Common myeloid progenitor, CD34-positive (primary cell): ENCODE measurements at regions not wholly inside any gene's neighbourhood (a gene's known extent, or its start where the extent isn't known, plus 50 kb on each side); places are given as distances from the start of the nearest gene placed in this dataset.
"Not testable (repeated sequence)": the region's sequence is repeated elsewhere in the genome, so short reads cannot be mapped to it uniquely, and the experiment has no call there.

Experiments
- CTCF ChIA-PET: fragments of 350-600 bp; sonication (Branson Sonifier 250); formaldehyde crosslinking; loops from one replicate; lab custom pipeline; 2021; ENCODE audit warnings: antibody characterized with exemption; lab: Charles Lee
- POLR2A ChIA-PET: fragments of 350-600 bp; sonication (Branson Sonifier 250); formaldehyde crosslinking; loops from one replicate; lab custom pipeline; 2021; ENCODE audit warnings: antibody characterized with exemption; lab: Charles Lee
- DNase-seq, 3 donors: peaks; one replicate each; pipeline versions ENCODE4 v3.0.0 to v3.0.0-alpha.2; 2013
- H3K27ac ChIP-seq, 2 experiments: 1 replicate in 1 of 2; 2 replicates in 1 of 2; pipeline ENCODE4 v1.7.0; 2013; ENCODE audit warnings: inconsistent platforms in 2 of 2, low read length in 2 of 2, mild to moderate bottlenecking in 2 of 2, low read depth in 1 of 2, moderate library complexity in 1 of 2; ENCODE audit not compliant: severe bottlenecking in 2 of 2, insufficient read depth in 1 of 2, poor library complexity in 1 of 2
- H3K27me3 ChIP-seq, 5 experiments: replicated peaks in 2 of 5; 1 replicate in 3 of 5; 2 replicates in 2 of 5; pipeline versions ENCODE4 v1.6.1 to v1.7.0; 2013; ENCODE audit warnings: low read length in 4 of 5, mild to moderate bottlenecking in 2 of 5, moderate library complexity in 2 of 5, inconsistent platforms in 1 of 5; ENCODE audit not compliant: insufficient read depth in 5 of 5, control insufficient read depth in 4 of 5
- H3K36me3 ChIP-seq, 4 experiments: 1 replicate in 2 of 4; 2 replicates in 2 of 4; pipeline versions ENCODE4 v1.6.1 to v1.7.0; 2013; ENCODE audit warnings: low read length in 3 of 4, control low read depth in 1 of 4, mild to moderate bottlenecking in 1 of 4; ENCODE audit not compliant: control insufficient read depth in 4 of 4, insufficient read depth in 4 of 4
- H3K4me1 ChIP-seq, 4 experiments: 1 replicate in 3 of 4; 2 replicates in 1 of 4; pipeline versions ENCODE4 v1.6.1 to v1.7.1; 2013; ENCODE audit warnings: low read length in 3 of 4, mild to moderate bottlenecking in 3 of 4, control low read depth in 1 of 4, inconsistent platforms in 1 of 4, moderate library complexity in 1 of 4; ENCODE audit not compliant: control insufficient read depth in 4 of 4, insufficient read depth in 4 of 4; ENCODE audit errors: control extremely low read depth in 1 of 4
- H3K4me3 ChIP-seq, 7 experiments: 1 replicate in 4 of 7; 2 replicates in 3 of 7; pipeline versions ENCODE4 v1.5.1 to v1.7.0; 2013; ENCODE audit warnings: mild to moderate bottlenecking in 7 of 7, low read length in 6 of 7, moderate library complexity in 6 of 7, inconsistent platforms in 2 of 7, low read depth in 2 of 7, control low read depth in 1 of 7; ENCODE audit not compliant: insufficient read depth in 4 of 7, control insufficient read depth in 1 of 7; ENCODE audit errors: extremely low read depth in 1 of 7
- H3K9me3 ChIP-seq, 5 experiments: 1 replicate in 4 of 5; 2 replicates in 1 of 5; pipeline versions ENCODE4 v1.6.1 to v1.7.1; 2013; ENCODE audit warnings: low read length in 4 of 5, mild to moderate bottlenecking in 2 of 5, inconsistent platforms in 1 of 5, low read depth in 1 of 5, moderate library complexity in 1 of 5; ENCODE audit not compliant: control insufficient read depth in 4 of 5, insufficient read depth in 2 of 5; ENCODE audit errors: control extremely low read depth in 1 of 5
- WGBS: methylation state at CpG from one replicate; pipeline ENCODE4 v1.1.5; 2013; ENCODE audit not compliant: insufficient coverage; 5-methylcytosine and 5-hydroxymethylcytosine counted together

- Histone ChIP-seq H3K9me3 (no peaks in the 10 kb centered on the region), H3K27ac (no peak overlapping the region), H3K4me1 (no peaks in the 10 kb centered on the region), H3K36me3 (no peaks in the 10 kb centered on the region), H3K4me3 (no peak overlapping the region), H3K27me3 (no peaks in the 10 kb centered on the region)
- CTCF ChIA-PET = no interaction called here
- no CpG with 5 or more reads among the region's 2 CpGs for WGBS
- POLR2A ChIA-PET = no interaction called here
- no peak for DNase-seq
These were observed 95.7 kb upstream of the NCAM2 start for GRCh38 chr21:20902511-20902910.

DNA sequence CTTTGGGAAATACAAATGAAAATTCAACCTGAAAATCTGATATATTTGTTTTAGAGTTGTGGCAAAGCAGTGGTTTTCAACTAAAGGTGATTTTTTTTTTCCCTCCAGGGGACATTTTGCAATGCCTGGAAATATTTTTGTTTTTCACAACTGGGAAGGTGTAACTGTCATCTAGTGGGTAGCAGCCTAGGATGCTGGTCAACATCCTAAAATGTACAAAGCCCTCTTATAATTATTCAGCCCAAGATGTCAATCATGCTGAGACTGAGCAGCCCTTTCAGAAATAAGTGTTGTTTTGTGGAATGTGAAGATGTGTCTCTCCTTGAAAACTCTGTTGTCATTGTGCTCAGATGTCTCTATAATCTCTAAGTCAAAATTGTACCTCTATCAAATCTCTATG is 95.2 kb upstream of the NCAM2 start:
- CTCF ChIA-PET = no interaction called here
- POLR2A ChIA-PET = no interaction called here
- no peaks in the 10 kb centered on the region for H3K36me3 ChIP-seq
- no peaks in the 10 kb centered on the region for H3K4me1 ChIP-seq
- no peak for DNase-seq
- H3K4me3 ChIP-seq = no peak overlapping the region
- no peaks in the 10 kb centered on the region for H3K27me3 ChIP-seq
- H3K27ac ChIP-seq = no peak overlapping the region
- H3K9me3 ChIP-seq = no peaks in the 10 kb centered on the region

DNA sequence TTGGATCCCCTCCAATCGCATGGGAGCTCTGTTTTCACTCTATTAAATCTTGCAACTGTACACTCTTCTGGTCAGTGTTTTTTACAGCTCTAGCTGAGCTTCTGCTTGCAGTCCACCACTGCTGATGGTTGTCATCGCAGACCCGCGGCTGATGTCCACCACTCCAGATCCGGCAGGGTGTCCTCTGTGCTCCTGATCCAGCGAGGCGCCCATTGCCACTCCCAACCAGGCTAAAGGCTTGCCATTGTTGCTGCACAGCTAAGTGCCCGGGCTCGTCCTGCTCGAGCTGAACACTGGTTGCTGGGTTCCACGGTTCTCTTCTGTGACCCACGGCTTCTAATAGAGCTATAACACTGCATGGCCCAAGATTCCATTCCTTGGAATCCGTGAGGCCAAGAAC is 70.7 kb upstream of the NCAM2 start:
- DNase-seq, POLR2A ChIA-PET: not testable (repeated sequence)
- WGBS = 85% methylated on average over 12 of the region's 13 CpGs

GRCh38 chr21:20942523-20942922 is 55.7 kb upstream of the NCAM2 start:
- Histone ChIP-seq H3K27ac (no peak overlapping the region), H3K4me3 (no peak overlapping the region), H3K36me3 (no peaks in the 10 kb centered on the region), H3K9me3 (no peaks in the 10 kb centered on the region), H3K27me3 (no peaks in the 10 kb centered on the region), H3K4me1 (no peaks in the 10 kb centered on the region)
- ChIA-PET POLR2A (no interaction called here), CTCF (interaction anchor here (1.0 kb wide), 1 partner anchor 39 kb away, joined by 3 read pairs; no protein-coding TSS in a partner anchor)
- DNase-seq = no peak
- WGBS = no CpG with 5 or more reads among the region's 1 CpG

More for the DNA sequence above, 70.7 kb upstream of the NCAM2 start:
- H3K27ac ChIP-seq, H3K9me3 ChIP-seq, H3K4me1 ChIP-seq, H3K27me3 ChIP-seq, H3K36me3 ChIP-seq, CTCF ChIA-PET, H3K4me3 ChIP-seq: not testable (repeated sequence)

DNA sequence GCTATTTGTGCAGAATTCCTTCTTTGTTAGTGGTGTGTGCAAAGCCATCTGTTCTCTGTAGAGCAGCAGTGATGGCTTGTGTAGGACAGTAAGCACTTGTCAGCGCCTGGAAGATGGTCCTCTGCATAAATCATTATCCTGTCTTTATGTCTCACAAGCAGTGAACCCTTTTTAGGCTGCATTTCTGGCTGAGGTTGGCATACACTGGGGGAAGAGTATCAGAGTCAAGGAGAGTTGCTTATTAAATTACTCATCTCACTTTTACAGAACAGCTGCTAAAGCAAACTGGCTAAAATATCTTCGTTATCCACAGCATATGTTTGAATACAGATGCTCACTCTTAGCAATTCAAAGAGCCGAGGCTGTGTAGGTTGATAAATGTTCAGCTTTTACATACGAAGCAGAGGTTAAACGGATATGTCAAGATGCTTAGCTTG is 54.6 kb upstream of the NCAM2 start:
- Histone ChIP-seq H3K4me3 (no peak overlapping the region), H3K27me3 (no peaks in the 10 kb centered on the region), H3K36me3 (no peaks in the 10 kb centered on the region), H3K9me3 (no peaks in the 10 kb centered on the region), H3K4me1 (no peaks in the 10 kb centered on the region), H3K27ac (no peak overlapping the region)
- WGBS = 100% methylated on average over 4 of the region's 5 CpGs
- POLR2A ChIA-PET = no interaction called here
- CTCF ChIA-PET = no interaction called here
- DNase-seq = no peak

DNA sequence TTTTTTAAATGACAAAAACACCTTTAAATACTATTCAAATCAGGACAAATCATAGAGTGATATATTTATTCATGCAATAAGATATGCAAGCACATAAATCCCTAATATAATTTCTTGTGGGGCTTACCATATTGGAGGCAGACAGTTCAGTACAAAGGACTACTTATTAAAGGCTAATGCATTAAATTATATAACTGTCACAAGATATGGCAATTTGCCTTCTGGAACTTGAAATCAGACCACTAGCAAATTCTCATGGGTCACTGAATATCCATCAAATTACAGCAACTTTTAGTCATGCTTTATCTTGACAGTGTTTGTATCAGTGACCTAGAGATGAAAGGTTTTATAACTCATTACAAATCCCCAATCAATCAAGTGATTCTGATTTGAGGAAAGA is 54.1 kb upstream of the NCAM2 start:
- POLR2A ChIA-PET = no interaction called here
- no peaks in the 10 kb centered on the region for H3K9me3 ChIP-seq
- no peak overlapping the region for H3K27ac ChIP-seq
- CTCF ChIA-PET = no interaction called here
- no peaks in the 10 kb centered on the region for H3K4me1 ChIP-seq
- no peaks in the 10 kb centered on the region for H3K27me3 ChIP-seq
- no peak for DNase-seq
- H3K36me3 ChIP-seq = no peaks in the 10 kb centered on the region
- H3K4me3 ChIP-seq = no peak overlapping the region

- H3K4me1 ChIP-seq = no peaks in the 10 kb centered on the region
- H3K27ac ChIP-seq = no peak overlapping the region
- no peak for DNase-seq
- H3K27me3 ChIP-seq = no peaks in the 10 kb centered on the region
- 89% methylated on average over 4 of the region's 5 CpGs for WGBS
- no peaks in the 10 kb centered on the region for H3K36me3 ChIP-seq
- H3K4me3 ChIP-seq = no peak overlapping the region
- ChIA-PET POLR2A (no interaction called here), CTCF (no interaction called here)
- H3K9me3 ChIP-seq = no peaks in the 10 kb centered on the region
These were observed 51.5 kb upstream of the NCAM2 start for GRCh38 chr21:20946701-20947100.
